GM12878 (cell line): ENCODE measurements at regions not wholly inside any gene's neighbourhood (a gene's known extent, or its start where the extent isn't known, plus 50 kb on each side); places are given as distances from the start of the nearest gene placed in this dataset.
A peak's percentile ranks its signal among the peaks of the same experiment; 100 is the strongest.

ENCODE experiments used
- ATAC-seq: fragments of 200-7000 bp; cut with Tn5 transposase; 3 replicates; pipeline ENCODE4 v1.9.1; 2020; ENCODE audit warnings: mild to moderate bottlenecking, moderate library complexity
- BruUV-seq: library from RNA; stranded (reverse); fragments of 400-500 nt; replicated peaks from 2 replicates; lab custom pipeline; 2021; lab: Mats Ljungman, UMichigan
- CTCF ChIA-PET: fragments of 300-600 bp; sonication (Branson Sonifier 250); formaldehyde crosslinking; extraction: SDS; loops from one replicate; lab custom pipeline; 2021; ENCODE audit warnings: inconsistent platforms; lab: Yijun Ruan, JAX
- POLR2A ChIA-PET: fragments of 350-600 bp; formaldehyde crosslinking; extraction: SDS; loops from one replicate; lab custom pipeline; 2021; ENCODE audit warnings: inconsistent platforms; lab: Charles Lee
- RAD21 ChIA-PET: fragments of 300-600 bp; sonication (Branson Sonifier 250); formaldehyde crosslinking; loops from one replicate; lab custom pipeline; 2023; ENCODE audit warnings: antibody characterized with exemption; ENCODE audit not compliant: unreplicated experiment; lab: Charles Lee
- SMC1A ChIA-PET: fragments of 300-600 bp; sonication (Branson Sonifier 250); formaldehyde crosslinking; loops from one replicate; lab custom pipeline; 2023; ENCODE audit not compliant: unreplicated experiment, uncharacterized antibody; lab: Charles Lee
- DNase-seq: peaks from one replicate; pipeline ENCODE4 v3.0.0-alpha.2; 2011; ENCODE audit warnings: low read depth, low spot score
- FAIRE-seq: peaks from 3 replicates; lab custom pipeline; 2011; peaks lifted over from hg19 to GRCh38; lab: Jason Lieb, UNC
- H2AFZ ChIP-seq: 2 replicates; pipeline ENCODE4 v1.6.0; 2011; ENCODE audit warnings: low read depth, low read length, control low read depth; ENCODE audit not compliant: control insufficient read depth
- H3K27ac ChIP-seq: 2 replicates; pipeline ENCODE4 v1.5.1; 2011; ENCODE audit warnings: control low read depth; ENCODE audit not compliant: control insufficient read depth, insufficient read depth
- H3K27me3 ChIP-seq, 2 experiments: replicated peaks in 1 of 2; 2 replicates each; pipeline versions ENCODE4 v1.6.0 to v1.6.1; 2011; ENCODE audit warnings: low read length in 1 of 2; ENCODE audit not compliant: control insufficient read depth in 2 of 2, insufficient read depth in 2 of 2
- H3K36me3 ChIP-seq, 2 experiments: 2 replicates each; pipeline ENCODE4 v1.5.1; 2011; ENCODE audit warnings: low read length in 1 of 2; ENCODE audit not compliant: control insufficient read depth in 2 of 2, insufficient read depth in 2 of 2
- H3K4me1 ChIP-seq: 2 replicates; pipeline ENCODE4 v1.6.1; 2011; ENCODE audit warnings: mild to moderate bottlenecking, low read length, moderate library complexity, mixed read lengths; ENCODE audit not compliant: control insufficient read depth, insufficient read depth
- H3K4me2 ChIP-seq: 2 replicates; pipeline ENCODE4 v1.6.0; 2011; ENCODE audit warnings: control low read depth; ENCODE audit not compliant: control insufficient read depth, insufficient read depth
- H3K4me3 ChIP-seq: fragments of 200-600 bp; sonication (generic); 2 replicates; pipeline ENCODE4 v1.5.1; 2016
- H3K79me2 ChIP-seq: 2 replicates; pipeline ENCODE4 v1.6.0; 2011; ENCODE audit warnings: low read length; ENCODE audit not compliant: control insufficient read depth, insufficient read depth
- H3K9ac ChIP-seq: 2 replicates; pipeline ENCODE4 v1.8.0; 2011; ENCODE audit warnings: low read length, control low read depth, mixed read lengths; ENCODE audit not compliant: control insufficient read depth, insufficient read depth
- H3K9me3 ChIP-seq: replicated peaks from 3 replicates; pipeline ENCODE4 v1.5.1; 2011; ENCODE audit warnings: mild to moderate bottlenecking, low read length; ENCODE audit not compliant: control insufficient read depth, insufficient read depth
- H4K20me1 ChIP-seq: 2 replicates; pipeline ENCODE4 v1.6.0; 2011; ENCODE audit not compliant: control insufficient read depth, insufficient read depth
- BACH1 ChIP-seq: fragments of 450-650 bp; IDR thresholded peaks from 2 replicates; pipeline ENCODE4 v1.6.1; 2017; ENCODE audit warnings: mild to moderate bottlenecking, borderline replicate concordance
- BCLAF1 ChIP-seq: fragments of 450-650 bp; IDR thresholded peaks from 2 replicates; pipeline ENCODE4 v1.6.1; 2017; ENCODE audit warnings: antibody characterized with exemption, mild to moderate bottlenecking, moderate library complexity
- BHLHE40 ChIP-seq, 2 experiments: fragments of 450-650 bp in 1 of 2; IDR thresholded peaks; 2 replicates each; pipeline ENCODE4 v1.6.1; 2011 to 2017; ENCODE audit warnings: low read depth in 2 of 2, borderline replicate concordance in 1 of 2, improper control_type of control experiment in 1 of 2, low read length in 1 of 2, mild to moderate bottlenecking in 1 of 2
- CREM ChIP-seq: IDR thresholded peaks from 2 replicates; pipeline ENCODE4 v1.6.1; 2014; ENCODE audit warnings: antibody characterized with exemption, low read depth
- E2F4 ChIP-seq: IDR thresholded peaks from 2 replicates; pipeline ENCODE4 v1.6.1; 2012; ENCODE audit warnings: low read depth, low read length, improper control_type of control experiment
- EED ChIP-seq: sonication (generic); IDR thresholded peaks from 2 replicates; pipeline ENCODE4 v1.6.1; 2016; ENCODE audit warnings: antibody characterized with exemption, low read depth
- EGR1 ChIP-seq, 2 experiments: IDR thresholded peaks; 1 replicate in 1 of 2; 2 replicates in 1 of 2; pipeline ENCODE4 v1.6.1; 2011 to 2012; ENCODE audit warnings: low read depth in 2 of 2, low read length in 2 of 2, borderline replicate concordance in 1 of 2, mild to moderate bottlenecking in 1 of 2, moderate library complexity in 1 of 2
- EP300 ChIP-seq, 2 experiments: fragments of 150-350 bp in 1 of 2; IDR thresholded peaks; 2 replicates each; pipeline ENCODE4 v1.6.1; 2011 to 2012; ENCODE audit warnings: low read depth in 2 of 2, low read length in 2 of 2, borderline replicate concordance in 1 of 2, improper control_type of control experiment in 1 of 2, inconsistent platforms in 1 of 2; ENCODE audit not compliant: control insufficient read depth in 1 of 2
- FOXM1 ChIP-seq: IDR thresholded peaks from 2 replicates; pipeline ENCODE4 v1.6.1; 2012; ENCODE audit warnings: low read depth, mild to moderate bottlenecking, inconsistent platforms, low read length, moderate library complexity
- HDAC6 ChIP-seq: fragments of 200-600 bp; sonication (generic); IDR thresholded peaks from one replicate; pipeline ENCODE4 v1.8.0; 2017; ENCODE audit warnings: antibody characterized with exemption; ENCODE audit not compliant: unreplicated experiment
- IKZF1 ChIP-seq: fragments of 450-650 bp; conservative IDR thresholded peaks from 2 replicates; pipeline ENCODE4 v1.6.1; 2017; ENCODE audit warnings: antibody characterized with exemption, mild to moderate bottlenecking
- IKZF2 ChIP-seq, 2 experiments: fragments of 450-650 bp; IDR thresholded peaks; 2 replicates each; pipeline ENCODE4 v1.6.1; 2017; ENCODE audit warnings: mild to moderate bottlenecking in 2 of 2, moderate library complexity in 2 of 2
- JUNB ChIP-seq: IDR thresholded peaks from 2 replicates; pipeline ENCODE4 v1.6.1; 2016; ENCODE audit warnings: antibody characterized with exemption, mild to moderate bottlenecking
- NR2F1 ChIP-seq: fragments of 450-650 bp; conservative IDR thresholded peaks from 2 replicates; pipeline ENCODE4 v1.6.1; 2017; ENCODE audit warnings: mild to moderate bottlenecking
- RELA ChIP-seq: fragments of 450-650 bp; IDR thresholded peaks from 2 replicates; pipeline ENCODE4 v1.8.0; 2014; ENCODE audit warnings: borderline replicate concordance; ENCODE audit not compliant: partially characterized antibody
- RUNX3 ChIP-seq: IDR thresholded peaks from 2 replicates; pipeline ENCODE4 v1.6.1; 2012; ENCODE audit warnings: low read length, inconsistent platforms
- SKIL ChIP-seq: fragments of 450-650 bp; IDR thresholded peaks from 2 replicates; pipeline ENCODE4 v1.6.1; 2017; ENCODE audit warnings: mild to moderate bottlenecking, low read depth, inconsistent platforms; ENCODE audit not compliant: poor library complexity, severe bottlenecking
- ZZZ3 ChIP-seq: IDR thresholded peaks from 2 replicates; pipeline ENCODE4 v1.6.1; 2011; ENCODE audit warnings: low read depth; ENCODE audit not compliant: control insufficient read depth, insufficient read length
- WGBS: methylation state at CpG from one replicate; pipeline ENCODE4 v1.1.6; 2016; ENCODE audit warnings: low lambda C conversion rate; ENCODE audit not compliant: insufficient replicate concordance, insufficient coverage; ENCODE audit errors: missing lambda C conversion rate; 5-methylcytosine and 5-hydroxymethylcytosine counted together
- in situ Hi-C: fragments of 300-500 bp; cut with MboI; formaldehyde crosslinking; loops from 9 replicates; pipeline ENCODE4 v1.14.3; 2018; ENCODE audit warnings: mixed read lengths
- intact Hi-C: fragments of 100-400 bp; cut with micrococcal nuclease; formaldehyde crosslinking; loops from one replicate; pipeline ENCODE4 v1.14.2; 2022; ENCODE audit not compliant: unreplicated experiment

- Histone ChIP-seq H3K9me3 (no peaks in the 10 kb centered on the region), H4K20me1 (no peaks in the 10 kb centered on the region), H3K27me3 (no peaks in the 10 kb centered on the region), H3K36me3 (no peaks in the 10 kb centered on the region), H3K79me2 (no peaks in the 10 kb centered on the region), H3K4me2 (no peak overlapping the region), H3K27ac (no peak overlapping the region), H3K4me3 (no peak overlapping the region), H3K9ac (no peak overlapping the region), H3K4me1 (peaks cover 39% of the 10 kb centered on the region), H2AFZ (no peak overlapping the region)
- in situ Hi-C loops: no loop called here
- ATAC-seq (peak; percentile 68), DNase-seq (peak; percentile 15), FAIRE-seq (no peak)
- peak in 1 of 2 experiments; percentile 24; a peak in 1 of 4 replicates for TF ChIP-seq IKZF2 (IDR thresholded peaks at IDR 0.05)
- peak; percentile 44; the same call in 1 of the 2 replicates for TF ChIP-seq FOXM1
- TF ChIP-seq CREM: 0 out of 2 replicates have a peak, but pooled peaks have one; percentile 21
- TF ChIP-seq JUNB: peak; percentile 42
- peak; percentile 35 for TF ChIP-seq RELA
- TF ChIP-seq HDAC6: no peak
- peak; percentile 63; the same call in 1 of the 2 replicates for TF ChIP-seq RUNX3
- TF ChIP-seq ZZZ3: no peak
- no peak for TF ChIP-seq E2F4
- TF ChIP-seq BHLHE40 (IDR thresholded peaks at IDR 0.05; ENCODE audit: borderline replicate concordance in 1 of 2, low read depth in 2 of 2, low read length in 1 of 2): peak in 1 of 2 experiments; percentile 48; a peak in 1 of 4 replicates
- TF ChIP-seq EED: peak; percentile 55
- TF ChIP-seq NR2F1: no peak
- TF ChIP-seq BCLAF1: no peak
- TF ChIP-seq EGR1 (IDR thresholded peaks at IDR 0.05; ENCODE audit: borderline replicate concordance in 1 of 2, low read depth in 2 of 2, low read length in 2 of 2): no peak
- 0 out of 4 replicates have a peak, but pooled peaks of 1 of the 2 experiments have one; percentile 35 for TF ChIP-seq EP300 (IDR thresholded peaks at IDR 0.05; ENCODE audit: borderline replicate concordance in 1 of 2, control insufficient read depth in 1 of 2, low read depth in 2 of 2, low read length in 2 of 2)
- TF ChIP-seq SKIL: no peak
- no peak for TF ChIP-seq BACH1
- TF ChIP-seq IKZF1: 0 out of 2 replicates have a peak, but pooled peaks have one; percentile 23
- BruUV-seq: no TSS peak
- CTCF ChIA-PET: no interaction called here
- intact Hi-C loops: loop anchor here (10.0 kb wide), 1 partner anchor 804 kb away; no protein-coding TSS in a partner anchor
- 49% methylated on average over 6 of the region's 6 CpGs for WGBS
- RAD21 ChIA-PET: no interaction called here
- SMC1A ChIA-PET: interaction anchor here (1.5 kb wide), 1 partner anchor 9 kb away, joined by 3 read pairs; no protein-coding TSS in a partner anchor
- POLR2A ChIA-PET: no interaction called here
These were observed 169.4 kb downstream of the SHQ1 start for GRCh38 chr3:72678867-72679266.
